Breast epithelium (tissue), 3 donors: ENCODE measurements at regions not wholly inside any gene's neighbourhood (a gene's known extent, or its start where the extent isn't known, plus 50 kb on each side); places are given as distances from the start of the nearest gene placed in this dataset.
"Not testable (repeated sequence)": the region's sequence is repeated elsewhere in the genome, so short reads cannot be mapped to it uniquely, and the experiment has no call there.

Experiments
- POLR2A ChIP-seq: fragments of 450-650 bp; IDR thresholded peaks from one replicate; pipeline ENCODE4 v1.6.1; 2016; ENCODE audit warnings: antibody characterized with exemption, mild to moderate bottlenecking, moderate library complexity
- POLR2AphosphoS5 ChIP-seq, 3 donors: sonication (generic); formaldehyde crosslinking; IDR thresholded peaks; one replicate each; pipeline ENCODE4 v1.6.1; 2017; ENCODE audit warnings: antibody characterized with exemption in 3 of 3
- TF ChIP-seq, protein P1 (sequence below), 3 donors: fragments of 450-650 bp; IDR thresholded peaks; one replicate each; pipeline ENCODE4 v1.5.1; 2016 to 2017; ENCODE audit warnings: antibody characterized with exemption in 3 of 3, mild to moderate bottlenecking in 3 of 3, moderate library complexity in 3 of 3

GRCh38 chr22:11057955-11058547, 4469.9 kb upstream of the OR11H1 start:
- TF ChIP-seq, protein P1, sequence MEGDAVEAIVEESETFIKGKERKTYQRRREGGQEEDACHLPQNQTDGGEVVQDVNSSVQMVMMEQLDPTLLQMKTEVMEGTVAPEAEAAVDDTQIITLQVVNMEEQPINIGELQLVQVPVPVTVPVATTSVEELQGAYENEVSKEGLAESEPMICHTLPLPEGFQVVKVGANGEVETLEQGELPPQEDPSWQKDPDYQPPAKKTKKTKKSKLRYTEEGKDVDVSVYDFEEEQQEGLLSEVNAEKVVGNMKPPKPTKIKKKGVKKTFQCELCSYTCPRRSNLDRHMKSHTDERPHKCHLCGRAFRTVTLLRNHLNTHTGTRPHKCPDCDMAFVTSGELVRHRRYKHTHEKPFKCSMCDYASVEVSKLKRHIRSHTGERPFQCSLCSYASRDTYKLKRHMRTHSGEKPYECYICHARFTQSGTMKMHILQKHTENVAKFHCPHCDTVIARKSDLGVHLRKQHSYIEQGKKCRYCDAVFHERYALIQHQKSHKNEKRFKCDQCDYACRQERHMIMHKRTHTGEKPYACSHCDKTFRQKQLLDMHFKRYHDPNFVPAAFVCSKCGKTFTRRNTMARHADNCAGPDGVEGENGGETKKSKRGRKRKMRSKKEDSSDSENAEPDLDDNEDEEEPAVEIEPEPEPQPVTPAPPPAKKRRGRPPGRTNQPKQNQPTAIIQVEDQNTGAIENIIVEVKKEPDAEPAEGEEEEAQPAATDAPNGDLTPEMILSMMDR (IDR thresholded peaks at IDR 0.05) = not testable (repeated sequence)
- TF ChIP-seq POLR2A; POLR2AphosphoS5 (IDR thresholded peaks at IDR 0.05): not testable (repeated sequence)
